Prostate gland (tissue), 2 donors: ENCODE measurements at regions not wholly inside any gene's neighbourhood (a gene's known extent, or its start where the extent isn't known, plus 50 kb on each side); places are given as distances from the start of the nearest gene placed in this dataset.

ENCODE experiments used
- DNase-seq: peaks from one replicate; pipeline ENCODE4 v3.0.0-alpha.2; 2019; ENCODE audit warnings: low spot score
- H3K27ac ChIP-seq, 2 donors: fragments of 200-600 bp; sonication (generic); 2 replicates each; pipeline ENCODE4 v1.5.1; 2017 to 2019
- H3K27me3 ChIP-seq: fragments of 200-600 bp; sonication (generic); replicated peaks from 2 replicates; pipeline ENCODE4 v1.5.1; 2019; ENCODE audit not compliant: insufficient read depth
- H3K36me3 ChIP-seq, 2 donors: fragments of 200-600 bp; sonication (generic); 1 replicate in 1 of 2; 2 replicates in 1 of 2; pipeline versions ENCODE4 v1.5.1 to v1.8.1; 2017 to 2019
- H3K4me1 ChIP-seq: fragments of 200-600 bp; sonication (generic); replicated peaks from 2 replicates; pipeline ENCODE4 v1.5.1; 2019
- H3K4me3 ChIP-seq, 2 donors: fragments of 200-600 bp; sonication (generic); 2 replicates each; pipeline ENCODE4 v1.5.1; 2017 to 2019
- H3K9me3 ChIP-seq: fragments of 200-600 bp; sonication (generic); 2 replicates; pipeline ENCODE4 v1.5.1; 2017
- CTCF ChIP-seq, 4 experiments: fragments of 200-600 bp in 2 of 4; fragments of 450-650 bp in 2 of 4; sonication (generic) in 2 of 4; IDR thresholded peaks; 1 replicate in 3 of 4; 2 replicates in 1 of 4; pipeline ENCODE4 v1.5.1; 2016 to 2019; ENCODE audit warnings: antibody characterized with exemption in 4 of 4, mild to moderate bottlenecking in 2 of 4, moderate library complexity in 2 of 4
- POLR2A ChIP-seq: fragments of 450-650 bp; IDR thresholded peaks from one replicate; pipeline ENCODE4 v1.6.1; 2016; ENCODE audit warnings: antibody characterized with exemption, mild to moderate bottlenecking
- POLR2AphosphoS5 ChIP-seq: sonication (generic); formaldehyde crosslinking; IDR thresholded peaks from one replicate; pipeline ENCODE4 v1.6.1; 2017; ENCODE audit warnings: antibody characterized with exemption
- WGBS: methylation state at CpG from one replicate; pipeline ENCODE4 v1.1.5; 2018; 5-methylcytosine and 5-hydroxymethylcytosine counted together
- intact Hi-C: fragments of 100-400 bp; cut with DNase I; formaldehyde crosslinking; loops from one replicate; pipeline ENCODE4 v1.14.2; 2022

DNA sequence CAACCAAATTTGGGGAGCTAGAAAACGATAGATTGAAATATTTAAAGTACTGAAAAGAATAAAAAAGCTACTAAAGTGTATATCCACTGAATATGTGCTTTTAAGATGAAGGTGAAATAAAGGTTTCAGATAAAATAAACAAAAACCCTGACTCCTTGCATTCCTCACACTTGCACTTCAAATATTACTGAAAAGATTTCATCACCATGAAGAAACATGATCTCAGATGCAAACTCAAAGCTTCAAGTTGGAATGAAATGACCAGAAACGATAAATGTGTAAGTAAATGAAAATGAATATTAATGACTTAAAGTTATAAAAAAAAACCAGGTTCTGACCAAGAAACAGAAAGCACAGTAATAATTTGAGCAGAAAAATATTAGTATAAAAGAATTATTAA is 1246.0 kb upstream of the ACVR2A start:
- no peaks in the 10 kb centered on the region for H3K36me3 ChIP-seq
- DNase-seq: no peak
- 67% methylated on average over 2 of the region's 2 CpGs for WGBS

GRCh38 chr2:146597291-146597690 is 1247.5 kb upstream of the ACVR2A start:
- Histone ChIP-seq H3K36me3 (no peaks in the 10 kb centered on the region), H3K4me1 (no peaks in the 10 kb centered on the region), H3K27me3 (no peaks in the 10 kb centered on the region), H3K4me3 (no peak overlapping the region), H3K27ac (no peak overlapping the region), H3K9me3 (no peaks in the 10 kb centered on the region)
- no peak for TF ChIP-seq POLR2AphosphoS5
- no peak for TF ChIP-seq POLR2A
- no peak for TF ChIP-seq CTCF (IDR thresholded peaks at IDR 0.05)
- no peak for DNase-seq
- intact Hi-C loops: no loop called here

More for the DNA sequence above, 1246.0 kb upstream of the ACVR2A start:
- no peak overlapping the region for H3K27ac ChIP-seq
- no peak overlapping the region for H3K4me3 ChIP-seq
- no peaks in the 10 kb centered on the region for H3K27me3 ChIP-seq
- no peaks in the 10 kb centered on the region for H3K4me1 ChIP-seq
- intact Hi-C loops: no loop called here
- TF ChIP-seq CTCF (IDR thresholded peaks at IDR 0.05): no peak
- TF ChIP-seq POLR2A: no peak
- TF ChIP-seq POLR2AphosphoS5: no peak
- no peaks in the 10 kb centered on the region for H3K9me3 ChIP-seq

- no peak overlapping the region for H3K27ac ChIP-seq
- TF ChIP-seq POLR2AphosphoS5: no peak
- no peak for TF ChIP-seq CTCF (IDR thresholded peaks at IDR 0.05)
- TF ChIP-seq POLR2A: no peak
- WGBS: 59% methylated on average over 4 of the region's 4 CpGs
- no peaks in the 10 kb centered on the region for H3K9me3 ChIP-seq
- H3K4me1 ChIP-seq: no peaks in the 10 kb centered on the region
- DNase-seq: no peak
- intact Hi-C loops: no loop called here
- no peaks in the 10 kb centered on the region for H3K36me3 ChIP-seq
- H3K4me3 ChIP-seq: no peak overlapping the region
- no peaks in the 10 kb centered on the region for H3K27me3 ChIP-seq
Measured at GRCh38 chr2:146591908-146592307, 1252.9 kb upstream of the ACVR2A start.

DNA sequence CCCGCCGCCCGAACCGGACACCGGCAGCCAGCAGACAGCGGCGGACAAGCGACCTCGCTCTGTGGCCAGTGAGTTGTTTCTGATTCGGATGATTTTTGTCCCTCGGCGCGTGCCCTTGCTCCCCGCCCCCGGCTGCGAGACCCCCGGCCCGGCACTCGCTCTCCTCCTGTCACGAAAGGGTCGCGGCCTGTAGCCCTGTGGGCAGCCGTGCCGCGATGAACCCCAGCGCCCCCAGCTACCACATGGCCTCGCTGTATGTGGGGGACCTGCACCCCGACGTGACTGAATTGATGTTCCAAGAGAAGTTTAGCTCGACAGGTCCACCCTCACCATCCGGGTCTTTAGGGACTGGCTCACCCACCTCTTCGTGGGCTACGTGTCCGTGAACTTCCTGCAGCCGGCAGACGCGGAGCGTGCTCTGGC is 1257.5 kb upstream of the ACVR2A start:
- no peak for DNase-seq
- Histone ChIP-seq H3K27me3 (no peaks in the 10 kb centered on the region), H3K36me3 (no peaks in the 10 kb centered on the region), H3K4me1 (no peaks in the 10 kb centered on the region), H3K4me3 (no peak overlapping the region), H3K27ac (no peak overlapping the region), H3K9me3 (no peaks in the 10 kb centered on the region)
- TF ChIP-seq POLR2AphosphoS5 (no peak), CTCF (IDR thresholded peaks at IDR 0.05) (no peak), POLR2A (no peak)
- 96% methylated on average over 38 of the region's 38 CpGs for WGBS
- intact Hi-C loops: no loop called here

- H3K4me1 ChIP-seq: no peaks in the 10 kb centered on the region
- DNase-seq: no peak
- no peak overlapping the region for H3K27ac ChIP-seq
- no peaks in the 10 kb centered on the region for H3K36me3 ChIP-seq
- WGBS: 97% methylated on average over 2 of the region's 2 CpGs
- H3K9me3 ChIP-seq: no peaks in the 10 kb centered on the region
- no peaks in the 10 kb centered on the region for H3K27me3 ChIP-seq
- intact Hi-C loops: no loop called here
- H3K4me3 ChIP-seq: no peak overlapping the region
- TF ChIP-seq POLR2AphosphoS5: no peak
- no peak for TF ChIP-seq POLR2A
- TF ChIP-seq CTCF (IDR thresholded peaks at IDR 0.05): no peak
Measured at GRCh38 chr2:146584316-146584715, 1260.5 kb upstream of the ACVR2A start.
